IMR-90 (cell line): ENCODE measurements at regions not wholly inside any gene's neighbourhood (a gene's known extent, or its start where the extent isn't known, plus 50 kb on each side); places are given as distances from the start of the nearest gene placed in this dataset. TPM values are rescaled to one million over a fixed set of nuclear protein-coding genes. Genes with fewer than 3 reads are reported as not detected.

ENCODE experiments used
- microRNA-seq, 2 experiments: library from miRNA; stranded (forward) in 1 of 2; unstranded in 1 of 2; fragments of 10-50 nt in 1 of 2; fragments of <30 nt in 1 of 2; gene quantifications in 1 of 2; microRNA quantifications in 1 of 2; one replicate each; pipeline versions ENCODE3 to v1.1.0; 2013 to 2020; ENCODE audit not compliant: insufficient read depth in 1 of 2, insufficient read length in 1 of 2, unreplicated experiment in 1 of 2
- small RNA-seq, 5 experiments: library from RNA; depleted of rRNA; stranded (forward); fragments of <200 nt; gene quantifications; one replicate each; pipeline ENCODE3, GENCODE V24; 2012

Small RNA genes lying in the stretch of these regions (microRNA-seq; reads per million reads assigned to microRNA genes)
- gene ABBA01006766.1 (ENCODE audit: insufficient read depth, insufficient read length) (not detected), gene NMTRS-TGA3-1 (ENCODE audit: insufficient read depth, insufficient read length) (not detected)

Small RNA genes lying in the stretch of these regions (small RNA-seq; reads per million reads assigned to genes)
- gene ABBA01006766.1 (0 reads per million in 5 experiments), gene NMTRS-TGA3-1 (0 reads per million in 5 experiments)
